SK-N-SH (cell line): ENCODE measurements at regions not wholly inside any gene's neighbourhood (a gene's known extent, or its start where the extent isn't known, plus 50 kb on each side); places are given as distances from the start of the nearest gene placed in this dataset.
"Not testable (repeated sequence)": the region's sequence is repeated elsewhere in the genome, so short reads cannot be mapped to it uniquely, and the experiment has no call there.

Experiments used
- CTCF ChIA-PET: fragments of 300-600, 350-600 bp; formaldehyde crosslinking; extraction: SDS; loops from one replicate; lab custom pipeline; 2021; lab: Yijun Ruan, JAX
- POLR2A ChIA-PET: fragments of 350-600 bp; sonication (Branson Sonifier 250); formaldehyde crosslinking; extraction: SDS; loops from one replicate; lab custom pipeline; 2020; ENCODE audit warnings: antibody characterized with exemption, inconsistent platforms; lab: Yijun Ruan, JAX
- DNase-seq: peaks from one replicate; pipeline ENCODE4 v3.0.0; 2012
- H2AFZ ChIP-seq: fragments of 200-600 bp; sonication (generic); 2 replicates; pipeline ENCODE4 v1.8.1; 2016; ENCODE audit warnings: antibody characterized with exemption, mild to moderate bottlenecking, low read depth
- H3F3A ChIP-seq: fragments of 200-600 bp; sonication (generic); replicated peaks from 2 replicates; pipeline ENCODE3; 2016; ENCODE audit warnings: antibody characterized with exemption, mild to moderate bottlenecking; ENCODE audit not compliant: insufficient read depth
- H3K27ac ChIP-seq, 2 experiments: fragments of 200-500 bp in 1 of 2; fragments of 200-600 bp in 1 of 2; sonication (Bioruptor generic) in 1 of 2; sonication (generic), shearing (Covaris generic) in 1 of 2; 2 replicates each; pipeline versions ENCODE4 v1.5.1 to v1.6.1; 2014 to 2016; ENCODE audit warnings: low read depth in 2 of 2, inconsistent platforms in 1 of 2, low read length in 1 of 2, mild to moderate bottlenecking in 1 of 2, mixed read lengths in 1 of 2
- H3K27me3 ChIP-seq: fragments of 200-600 bp; sonication (generic), shearing (Covaris generic); 2 replicates; pipeline ENCODE4 v1.6.1; 2016; ENCODE audit warnings: mixed run types; ENCODE audit not compliant: insufficient read depth
- H3K36me3 ChIP-seq, 2 experiments: fragments of 200-500 bp in 1 of 2; fragments of 200-600 bp in 1 of 2; sonication (Bioruptor generic) in 1 of 2; sonication (generic) in 1 of 2; replicated peaks in 1 of 2; 2 replicates each; pipeline versions ENCODE3 to v1.5.1; 2014 to 2016; ENCODE audit warnings: low read length in 1 of 2, mild to moderate bottlenecking in 1 of 2; ENCODE audit not compliant: insufficient read depth in 2 of 2, control insufficient read depth in 1 of 2
- H3K4me1 ChIP-seq, 2 experiments: fragments of 200-500 bp in 1 of 2; fragments of 200-600 bp in 1 of 2; sonication (Bioruptor generic) in 1 of 2; sonication (generic), shearing (Covaris generic) in 1 of 2; 2 replicates each; pipeline versions ENCODE4 v1.5.1 to v1.6.1; 2014 to 2016; ENCODE audit warnings: low read depth in 1 of 2, low read length in 1 of 2, mixed run types in 1 of 2; ENCODE audit not compliant: insufficient read depth in 2 of 2, control insufficient read depth in 1 of 2
- H3K4me2 ChIP-seq: fragments of 200-600 bp; sonication (generic), shearing (Covaris generic); 2 replicates; pipeline ENCODE4 v1.6.1; 2017; ENCODE audit warnings: mixed run types
- H3K4me3 ChIP-seq, 2 experiments: fragments of 200-500 bp in 1 of 2; fragments of 200-600 bp in 1 of 2; sonication (Bioruptor generic) in 1 of 2; sonication (generic), shearing (Covaris generic) in 1 of 2; 2 replicates each; pipeline versions ENCODE4 v1.5.1 to v1.8.1; 2014 to 2016; ENCODE audit warnings: low read depth in 2 of 2, inconsistent platforms in 1 of 2, low read length in 1 of 2, mild to moderate bottlenecking in 1 of 2, mixed read lengths in 1 of 2, moderate library complexity in 1 of 2
- H3K79me2 ChIP-seq: fragments of 200-600 bp; sonication (generic); 2 replicates; pipeline ENCODE4 v1.8.1; 2017; ENCODE audit warnings: mild to moderate bottlenecking; ENCODE audit not compliant: insufficient read depth
- H3K9ac ChIP-seq: fragments of 200-600 bp; sonication (generic); 2 replicates; pipeline ENCODE4 v1.6.1; 2017; ENCODE audit warnings: mixed run types
- H3K9me2 ChIP-seq: fragments of 200-600 bp; sonication (generic); 2 replicates; pipeline ENCODE4 v1.6.1; 2017; ENCODE audit warnings: mixed run types
- H3K9me3 ChIP-seq: fragments of 200-600 bp; sonication (generic); 2 replicates; pipeline ENCODE4 v1.6.1; 2017; ENCODE audit warnings: mixed run types, mild to moderate bottlenecking, moderate library complexity
- H4K20me1 ChIP-seq: fragments of 200-600 bp; sonication (generic); 2 replicates; pipeline ENCODE4 v1.6.1; 2017; ENCODE audit warnings: mild to moderate bottlenecking, mixed run types; ENCODE audit not compliant: insufficient read depth
- EP300 ChIP-seq, 2 experiments: IDR thresholded peaks; 2 replicates each; pipeline versions ENCODE4 v1.4.0 to v1.6.1; 2012; ENCODE audit warnings: borderline replicate concordance in 1 of 2, low read depth in 1 of 2, low read length in 1 of 2
- EZH2phosphoT487 ChIP-seq: fragments of 200-600 bp; sonication (generic); IDR thresholded peaks from 2 replicates; pipeline ENCODE4 v1.6.1; 2017; ENCODE audit warnings: low read depth, mixed run types, mild to moderate bottlenecking, antibody characterized with exemption, moderate library complexity, borderline replicate concordance
- GABPA ChIP-seq: IDR thresholded peaks from 2 replicates; pipeline ENCODE4 v1.4.0; 2012; ENCODE audit warnings: low read depth, mild to moderate bottlenecking
- NFIC ChIP-seq: IDR thresholded peaks from 2 replicates; pipeline ENCODE4 v1.4.0; 2012; ENCODE audit warnings: borderline replicate concordance
- NRF1 ChIP-seq: IDR thresholded peaks from 2 replicates; pipeline ENCODE4 v1.6.1; 2012; ENCODE audit warnings: low read depth, mild to moderate bottlenecking, low read length
- POLR2AphosphoS5 ChIP-seq: IDR thresholded peaks from 2 replicates; pipeline ENCODE4 v1.6.1; 2012; ENCODE audit warnings: low read depth, low read length
- RFX5 ChIP-seq: IDR thresholded peaks from 2 replicates; pipeline ENCODE4 v1.6.1; 2012; ENCODE audit warnings: mild to moderate bottlenecking, improper control_type of control experiment, low read length
- SMC3 ChIP-seq: IDR thresholded peaks from 2 replicates; pipeline ENCODE4 v1.6.1; 2012; ENCODE audit warnings: low read depth, low read length, improper control_type of control experiment
- TEAD4 ChIP-seq: IDR thresholded peaks from 2 replicates; pipeline ENCODE4 v1.4.0; 2012; ENCODE audit warnings: mild to moderate bottlenecking, borderline replicate concordance; ENCODE audit not compliant: insufficient read depth
- whole genome bisulfite sequencing: methylation state at CpG from one replicate; pipeline ENCODE4 v1.1.6; 2017; ENCODE audit warnings: low lambda C conversion rate; 5-methylcytosine and 5-hydroxymethylcytosine counted together
- TF ChIP-seq, protein P1 (sequence below): IDR thresholded peaks from 2 replicates; pipeline ENCODE4 v1.4.0; 2012; ENCODE audit warnings: low read depth, borderline replicate concordance
- TF ChIP-seq, protein P2 (sequence below): IDR thresholded peaks from 2 replicates; pipeline ENCODE4 v1.4.0; 2012; ENCODE audit warnings: low read depth, borderline replicate concordance
- TF ChIP-seq, protein P3 (sequence below): IDR thresholded peaks from 2 replicates; pipeline ENCODE4; 2012
- TF ChIP-seq, protein P4 (sequence below): fragments of 200-600 bp; sonication (generic); IDR thresholded peaks from 2 replicates; pipeline ENCODE4 v1.6.1; 2017; ENCODE audit warnings: antibody characterized with exemption, mild to moderate bottlenecking, moderate library complexity

DNA sequence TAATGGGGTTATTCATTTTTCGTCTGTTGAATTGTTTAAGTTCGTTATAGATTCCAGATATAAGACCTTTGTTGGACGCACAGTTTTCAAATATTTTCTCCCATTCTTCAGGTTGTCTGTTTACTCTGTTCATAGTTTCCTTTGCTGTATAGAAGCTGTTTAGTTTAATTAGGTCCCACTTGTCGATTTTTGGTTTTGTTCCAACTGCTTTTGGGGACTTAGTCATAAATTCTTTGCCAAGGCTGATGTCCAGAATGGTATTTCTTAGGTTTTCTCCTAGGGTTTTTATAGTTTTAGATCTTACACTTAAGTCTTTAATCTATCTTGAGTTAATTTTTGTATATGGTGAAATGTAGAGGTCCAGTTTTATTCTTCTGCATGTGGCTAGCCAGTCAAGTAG is 58.9 kb upstream of the ZNF280D start:
- Histone ChIP-seq H4K20me1 (no peaks in the 10 kb centered on the region), H3K79me2 (no peaks in the 10 kb centered on the region), H3K27ac (no peak overlapping the region), H3K9me3 (peaks cover 4% of the 10 kb centered on the region; the same call in 1 of the 2 replicates), H2AFZ (no peak overlapping the region), H3K9ac (no peak overlapping the region), H3K9me2 (no peaks in the 10 kb centered on the region), H3K36me3 (no peaks in the 10 kb centered on the region), H3K4me2 (no peak overlapping the region), H3K27me3 (no peaks in the 10 kb centered on the region)
- 79% methylated on average over 4 of the region's 4 CpGs for whole genome bisulfite sequencing
- no peak for DNase-seq
- POLR2A ChIA-PET: no interaction called here
- TF ChIP-seq EZH2phosphoT487 (no peak), NFIC (no peak), POLR2AphosphoS5 (no peak), SMC3 (no peak), EP300 (IDR thresholded peaks at IDR 0.05; ENCODE audit: borderline replicate concordance in 1 of 2, low read depth in 1 of 2, low read length in 1 of 2) (no peak), NRF1 (no peak), RFX5 (no peak), GABPA (no peak), TEAD4 (no peak)
- TF ChIP-seq, protein P1, sequence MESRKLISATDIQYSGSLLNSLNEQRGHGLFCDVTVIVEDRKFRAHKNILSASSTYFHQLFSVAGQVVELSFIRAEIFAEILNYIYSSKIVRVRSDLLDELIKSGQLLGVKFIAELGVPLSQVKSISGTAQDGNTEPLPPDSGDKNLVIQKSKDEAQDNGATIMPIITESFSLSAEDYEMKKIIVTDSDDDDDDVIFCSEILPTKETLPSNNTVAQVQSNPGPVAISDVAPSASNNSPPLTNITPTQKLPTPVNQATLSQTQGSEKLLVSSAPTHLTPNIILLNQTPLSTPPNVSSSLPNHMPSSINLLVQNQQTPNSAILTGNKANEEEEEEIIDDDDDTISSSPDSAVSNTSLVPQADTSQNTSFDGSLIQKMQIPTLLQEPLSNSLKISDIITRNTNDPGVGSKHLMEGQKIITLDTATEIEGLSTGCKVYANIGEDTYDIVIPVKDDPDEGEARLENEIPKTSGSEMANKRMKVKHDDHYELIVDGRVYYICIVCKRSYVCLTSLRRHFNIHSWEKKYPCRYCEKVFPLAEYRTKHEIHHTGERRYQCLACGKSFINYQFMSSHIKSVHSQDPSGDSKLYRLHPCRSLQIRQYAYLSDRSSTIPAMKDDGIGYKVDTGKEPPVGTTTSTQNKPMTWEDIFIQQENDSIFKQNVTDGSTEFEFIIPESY: no peak
- TF ChIP-seq, protein P2, sequence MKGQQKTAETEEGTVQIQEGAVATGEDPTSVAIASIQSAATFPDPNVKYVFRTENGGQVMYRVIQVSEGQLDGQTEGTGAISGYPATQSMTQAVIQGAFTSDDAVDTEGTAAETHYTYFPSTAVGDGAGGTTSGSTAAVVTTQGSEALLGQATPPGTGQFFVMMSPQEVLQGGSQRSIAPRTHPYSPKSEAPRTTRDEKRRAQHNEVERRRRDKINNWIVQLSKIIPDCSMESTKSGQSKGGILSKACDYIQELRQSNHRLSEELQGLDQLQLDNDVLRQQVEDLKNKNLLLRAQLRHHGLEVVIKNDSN: no peak
- TF ChIP-seq, protein P3, sequence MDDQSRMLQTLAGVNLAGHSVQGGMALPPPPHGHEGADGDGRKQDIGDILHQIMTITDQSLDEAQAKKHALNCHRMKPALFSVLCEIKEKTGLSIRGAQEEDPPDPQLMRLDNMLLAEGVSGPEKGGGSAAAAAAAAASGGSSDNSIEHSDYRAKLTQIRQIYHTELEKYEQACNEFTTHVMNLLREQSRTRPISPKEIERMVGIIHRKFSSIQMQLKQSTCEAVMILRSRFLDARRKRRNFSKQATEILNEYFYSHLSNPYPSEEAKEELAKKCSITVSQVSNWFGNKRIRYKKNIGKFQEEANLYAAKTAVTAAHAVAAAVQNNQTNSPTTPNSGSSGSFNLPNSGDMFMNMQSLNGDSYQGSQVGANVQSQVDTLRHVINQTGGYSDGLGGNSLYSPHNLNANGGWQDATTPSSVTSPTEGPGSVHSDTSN: no peak
- TF ChIP-seq, protein P4, sequence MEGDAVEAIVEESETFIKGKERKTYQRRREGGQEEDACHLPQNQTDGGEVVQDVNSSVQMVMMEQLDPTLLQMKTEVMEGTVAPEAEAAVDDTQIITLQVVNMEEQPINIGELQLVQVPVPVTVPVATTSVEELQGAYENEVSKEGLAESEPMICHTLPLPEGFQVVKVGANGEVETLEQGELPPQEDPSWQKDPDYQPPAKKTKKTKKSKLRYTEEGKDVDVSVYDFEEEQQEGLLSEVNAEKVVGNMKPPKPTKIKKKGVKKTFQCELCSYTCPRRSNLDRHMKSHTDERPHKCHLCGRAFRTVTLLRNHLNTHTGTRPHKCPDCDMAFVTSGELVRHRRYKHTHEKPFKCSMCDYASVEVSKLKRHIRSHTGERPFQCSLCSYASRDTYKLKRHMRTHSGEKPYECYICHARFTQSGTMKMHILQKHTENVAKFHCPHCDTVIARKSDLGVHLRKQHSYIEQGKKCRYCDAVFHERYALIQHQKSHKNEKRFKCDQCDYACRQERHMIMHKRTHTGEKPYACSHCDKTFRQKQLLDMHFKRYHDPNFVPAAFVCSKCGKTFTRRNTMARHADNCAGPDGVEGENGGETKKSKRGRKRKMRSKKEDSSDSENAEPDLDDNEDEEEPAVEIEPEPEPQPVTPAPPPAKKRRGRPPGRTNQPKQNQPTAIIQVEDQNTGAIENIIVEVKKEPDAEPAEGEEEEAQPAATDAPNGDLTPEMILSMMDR: no peak
- TF ChIP-seq, all 33 proteins: peak for 0
- no peak overlapping the region for H3K4me3 ChIP-seq
- H3F3A ChIP-seq: peaks cover 10% of the 10 kb centered on the region
- no peaks in the 10 kb centered on the region; a peak in 1 of 4 replicates for H3K4me1 ChIP-seq
- CTCF ChIA-PET: interaction anchor here (2.2 kb wide), 1 partner anchor 12 kb away, joined by 6 read pairs; no protein-coding TSS in a partner anchor

DNA sequence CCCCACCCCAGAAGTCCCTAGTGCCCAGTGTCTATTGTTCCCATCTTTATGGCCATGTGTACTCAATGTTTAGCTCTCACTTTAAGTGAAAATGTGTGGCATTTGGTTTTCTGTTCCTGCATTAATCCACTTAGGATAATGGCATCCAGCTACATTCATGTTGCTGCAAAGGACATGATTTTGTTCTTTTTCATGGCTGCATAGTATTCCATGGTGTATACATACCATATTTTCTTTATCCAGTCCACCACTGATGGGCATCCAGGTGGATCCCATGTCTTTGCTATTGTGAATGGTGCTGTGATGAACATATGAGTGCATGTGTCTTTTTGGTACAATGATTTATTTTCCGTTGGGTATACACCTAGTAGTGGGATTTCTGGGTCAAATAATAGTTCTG is 58.2 kb upstream of the ZNF280D start:
- H4K20me1 ChIP-seq, H3K9ac ChIP-seq, H3K27me3 ChIP-seq, H3K27ac ChIP-seq, H3K36me3 ChIP-seq, H3K9me2 ChIP-seq, H3K4me2 ChIP-seq, DNase-seq, H2AFZ ChIP-seq, H3K9me3 ChIP-seq, CTCF ChIA-PET, H3F3A ChIP-seq, H3K4me3 ChIP-seq, POLR2A ChIA-PET, H3K79me2 ChIP-seq, H3K4me1 ChIP-seq: not testable (repeated sequence)
- 86% methylated on average over 1 of the region's 1 CpG for WGBS
